ENCODE measurements at regions not wholly inside any gene's neighbourhood (a gene's known extent, or its start where the extent isn't known, plus 50 kb on each side); places are given as distances from the start of the nearest gene placed in this dataset.
"Not testable (repeated sequence)": the region's sequence is repeated elsewhere in the genome, so short reads cannot be mapped to it uniquely, and the experiment has no call there.

GRCh38 chr16:17571499-17572093, 100.8 kb upstream of the XYLT1 start:
- in situ Hi-C loops (cut with HindIII; ENCODE audit: low pct_unique_long_range_greater_than_20kb, low sequenced_read_pairs), result no loop called here
- peak; percentile 16 for DNase-seq (ENCODE audit: low read depth)

DNA sequence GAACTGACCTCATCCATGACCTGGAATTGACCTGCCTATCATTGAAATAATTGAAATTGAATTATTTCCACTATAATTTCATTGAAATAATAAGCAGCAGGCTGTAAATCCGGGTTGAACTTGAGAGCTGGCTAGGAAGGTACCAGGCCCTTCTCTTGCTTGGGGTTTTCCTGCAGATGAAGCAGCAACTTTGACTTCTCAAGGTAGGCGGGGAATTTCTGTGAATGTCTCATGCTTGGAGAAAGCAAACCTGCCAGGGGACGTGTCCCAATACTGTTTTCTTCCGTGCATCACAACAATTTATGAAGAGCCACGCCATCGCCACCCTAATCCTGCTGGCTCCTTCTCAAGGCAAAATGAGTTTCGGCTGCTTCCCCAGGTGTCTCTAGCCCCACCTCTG, 97.5 kb upstream of the XYLT1 start:
- no peak for DNase-seq (ENCODE audit: low read depth)
- in situ Hi-C loops (cut with HindIII; ENCODE audit: low pct_unique_long_range_greater_than_20kb, low sequenced_read_pairs), result no loop called here

DNA sequence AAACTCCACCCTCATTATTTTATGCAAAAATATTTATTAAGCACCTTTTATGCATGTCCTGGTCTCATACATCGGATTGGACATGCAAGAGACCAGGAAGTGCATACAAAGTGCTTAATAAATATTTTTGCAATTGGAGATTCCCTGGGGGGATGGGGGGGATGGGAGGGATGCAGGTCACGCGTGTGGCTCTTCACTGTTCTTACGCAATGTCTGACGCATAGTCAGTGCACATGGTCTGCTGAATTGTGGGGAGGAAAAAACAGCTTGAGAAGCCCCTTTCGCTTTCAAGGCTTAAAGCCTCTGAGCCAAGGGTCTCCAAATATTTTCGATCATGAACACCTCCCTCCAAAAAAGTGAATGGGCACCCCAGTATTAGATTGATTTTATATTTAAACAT, 96.7 kb upstream of the XYLT1 start:
- in situ Hi-C loops (cut with HindIII; ENCODE audit: low pct_unique_long_range_greater_than_20kb, low sequenced_read_pairs), result no loop called here
- no peak for DNase-seq (ENCODE audit: low read depth)

DNA sequence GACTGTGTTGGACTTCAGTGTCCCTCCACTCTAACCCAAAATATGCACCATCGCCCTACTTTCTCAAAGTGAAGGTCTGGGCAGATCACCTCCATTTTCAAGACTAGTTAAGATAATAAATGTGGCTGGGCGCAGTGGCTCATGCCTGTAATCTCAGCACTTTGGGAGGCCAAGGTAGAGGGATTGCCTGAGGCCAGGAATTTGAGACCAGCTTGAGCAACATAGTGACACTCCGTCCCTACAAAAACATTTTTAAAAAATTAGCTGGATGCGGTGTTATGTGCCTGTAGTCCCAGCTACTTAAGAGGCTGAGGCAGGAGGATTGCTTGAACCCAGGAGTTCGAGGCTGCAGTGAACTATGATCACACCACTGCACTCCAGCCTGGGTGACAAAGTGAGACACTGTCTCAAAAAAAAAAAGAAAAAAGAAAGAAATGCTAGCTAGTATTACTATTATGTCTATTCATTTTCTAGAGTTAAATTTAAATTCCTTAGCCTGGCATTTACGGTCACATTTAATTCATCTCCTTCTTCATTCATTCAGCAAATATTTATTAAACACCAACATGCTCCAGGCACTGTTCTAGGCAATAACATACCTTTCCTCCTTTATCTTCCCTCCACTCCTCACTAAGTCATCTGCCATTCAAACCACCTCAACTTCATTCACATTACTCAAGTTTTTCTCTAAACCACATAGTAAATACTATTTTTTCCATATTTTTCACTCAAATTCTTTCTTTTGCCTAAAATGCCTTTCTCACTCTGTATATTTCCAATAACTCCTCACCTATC, 96.1 kb upstream of the XYLT1 start:
- in situ Hi-C loops (cut with HindIII; ENCODE audit: low pct_unique_long_range_greater_than_20kb, low sequenced_read_pairs), result no loop called here
- DNase-seq (ENCODE audit: low read depth), result no peak

DNA sequence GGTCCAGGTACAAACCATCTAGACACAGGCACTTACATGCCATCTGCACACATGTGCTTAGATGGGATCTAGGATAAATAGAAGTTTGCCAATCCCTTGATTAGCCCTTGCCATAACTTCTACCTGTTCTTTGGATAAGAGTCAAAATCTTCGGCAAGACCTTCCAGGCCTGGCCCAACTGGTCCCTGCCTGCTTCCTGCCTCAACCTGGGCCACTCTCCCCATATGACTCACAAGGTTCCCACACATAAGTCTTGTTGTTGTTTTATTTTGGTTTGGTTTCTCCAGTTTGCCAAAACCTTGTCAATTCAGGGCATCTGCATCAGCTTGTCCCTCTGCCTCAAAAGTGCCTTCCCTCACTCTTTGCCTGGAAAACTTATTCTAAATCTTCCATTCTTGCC, 95.3 kb upstream of the XYLT1 start:
- no peak for DNase-seq (ENCODE audit: low read depth)
- in situ Hi-C loops (cut with HindIII; ENCODE audit: low pct_unique_long_range_greater_than_20kb, low sequenced_read_pairs), result no loop called here

DNA sequence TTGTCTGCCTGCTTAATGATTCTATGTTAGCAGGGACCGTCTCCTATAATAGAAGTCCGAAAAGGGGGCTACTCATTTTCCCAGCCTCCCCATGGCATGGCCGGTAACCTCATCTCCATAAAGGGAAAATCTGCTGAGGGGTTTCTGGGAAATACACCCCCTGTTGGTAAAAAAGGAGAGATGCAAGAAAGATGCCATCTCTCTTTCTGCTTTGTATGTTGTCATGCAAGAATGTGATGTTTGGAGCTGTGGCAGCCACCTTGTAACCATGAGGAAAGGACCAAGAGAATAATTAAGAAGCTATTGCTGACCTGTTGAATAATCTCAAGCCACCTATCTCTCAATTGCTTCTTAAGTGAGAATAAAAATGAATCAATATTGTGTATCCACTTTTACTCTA, 94.8 kb upstream of the XYLT1 start:
- no peak for DNase-seq (ENCODE audit: low read depth)
- in situ Hi-C loops (cut with HindIII; ENCODE audit: low pct_unique_long_range_greater_than_20kb, low sequenced_read_pairs), result no loop called here

DNA sequence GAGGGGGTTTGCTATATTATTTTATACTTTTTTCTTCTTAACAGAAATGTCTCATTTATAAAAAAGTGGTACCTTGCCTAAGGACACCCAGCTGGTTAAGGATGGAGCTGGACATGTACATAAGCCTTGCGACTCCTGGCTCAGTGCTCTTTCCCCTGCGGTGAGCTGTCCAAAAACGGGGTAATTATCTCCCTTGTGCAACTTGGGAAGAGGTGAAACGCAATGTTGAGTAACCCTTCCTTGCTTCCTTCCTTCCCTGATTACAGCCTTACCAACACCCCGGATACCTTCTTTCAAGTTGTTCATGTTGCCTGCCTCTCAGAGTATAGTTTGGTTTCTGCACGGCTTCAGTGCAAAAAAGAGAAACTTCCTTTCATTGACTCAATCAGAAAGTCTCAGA, 94.1 kb upstream of the XYLT1 start:
- in situ Hi-C loops (cut with HindIII; ENCODE audit: low pct_unique_long_range_greater_than_20kb, low sequenced_read_pairs), result no loop called here
- no peak for DNase-seq (ENCODE audit: low read depth)

DNA sequence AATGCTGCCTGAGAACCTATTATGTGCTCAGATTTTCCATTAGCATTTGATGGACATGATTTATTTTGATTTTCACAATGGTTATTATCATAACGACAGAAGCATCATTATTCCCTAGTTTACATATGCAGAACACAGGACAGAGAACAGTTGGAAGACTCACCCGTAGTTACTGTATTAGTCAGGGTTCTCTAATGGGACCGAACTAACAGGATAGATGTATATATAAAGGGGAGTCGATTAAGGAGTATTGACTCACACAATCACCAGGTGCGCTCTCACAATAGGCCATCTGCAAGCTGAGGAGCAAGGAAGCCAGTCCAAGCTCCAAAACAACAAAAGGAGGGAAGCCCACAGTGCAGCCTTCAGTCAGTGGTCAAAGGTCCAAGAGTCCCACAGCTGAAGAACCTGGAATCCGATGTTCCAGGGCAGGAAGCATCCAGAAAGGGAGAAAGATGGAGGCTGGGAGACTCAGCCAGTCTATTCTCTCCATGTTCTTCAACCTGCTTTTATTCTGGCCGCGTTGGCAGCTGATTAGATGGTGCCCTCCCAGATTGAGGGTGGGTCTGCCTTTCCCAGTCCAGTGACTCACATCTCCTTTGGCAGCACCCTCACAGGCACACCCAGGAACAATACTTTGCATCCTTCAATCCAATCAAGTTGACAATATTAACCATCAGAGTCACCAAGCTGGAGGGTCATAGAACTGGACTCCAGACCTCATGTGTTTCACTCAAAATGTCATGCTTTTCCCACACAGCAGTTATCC, 92.7 kb upstream of the XYLT1 start:
- no peak for DNase-seq (ENCODE audit: low read depth)
- in situ Hi-C loops (cut with HindIII; ENCODE audit: low pct_unique_long_range_greater_than_20kb, low sequenced_read_pairs), result no loop called here

- no peak for DNase-seq (ENCODE audit: low read depth)
- in situ Hi-C loops (cut with HindIII; ENCODE audit: low pct_unique_long_range_greater_than_20kb, low sequenced_read_pairs), result no loop called here
Observed at GRCh38 chr16:17561056-17561455, 90.3 kb upstream of the XYLT1 start.

GRCh38 chr16:17560548-17560947, 89.8 kb upstream of the XYLT1 start:
- no peak for DNase-seq (ENCODE audit: low read depth)
- in situ Hi-C loops (cut with HindIII; ENCODE audit: low pct_unique_long_range_greater_than_20kb, low sequenced_read_pairs), result no loop called here

DNA sequence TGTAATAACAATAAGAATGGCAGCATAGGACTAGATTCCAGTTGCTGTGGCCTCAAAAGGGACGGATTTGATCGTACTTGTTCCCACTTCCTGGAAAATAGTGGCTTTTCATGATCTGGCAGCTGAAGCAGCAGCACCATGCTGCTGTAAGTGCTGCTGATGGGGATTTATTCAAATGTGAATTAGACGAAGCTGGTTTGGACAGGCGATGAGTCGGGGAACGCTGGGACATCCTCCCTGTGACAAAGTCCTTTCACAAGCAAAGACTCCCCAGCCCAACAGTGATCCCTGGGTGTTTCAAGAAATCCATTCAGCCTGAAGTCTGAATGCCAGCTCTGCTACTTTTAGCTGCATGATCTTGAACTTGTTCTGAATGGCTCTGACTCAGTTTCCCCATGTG, 88.6 kb upstream of the XYLT1 start:
- no peak for DNase-seq (ENCODE audit: low read depth)
- in situ Hi-C loops (cut with HindIII; ENCODE audit: low pct_unique_long_range_greater_than_20kb, low sequenced_read_pairs), result no loop called here

GRCh38 chr16:17557949-17558348, 87.2 kb upstream of the XYLT1 start:
- in situ Hi-C loops (cut with HindIII; ENCODE audit: low pct_unique_long_range_greater_than_20kb, low sequenced_read_pairs), result no loop called here
- no peak for DNase-seq (ENCODE audit: low read depth)

- in situ Hi-C loops (cut with HindIII; ENCODE audit: low pct_unique_long_range_greater_than_20kb, low sequenced_read_pairs), result no loop called here
- DNase-seq (ENCODE audit: low read depth), result no peak
Observed at GRCh38 chr16:17557480-17557879, 86.7 kb upstream of the XYLT1 start.

GRCh38 chr16:17556276-17557052, 85.7 kb upstream of the XYLT1 start:
- in situ Hi-C loops (cut with HindIII; ENCODE audit: low pct_unique_long_range_greater_than_20kb, low sequenced_read_pairs), result no loop called here

GRCh38 chr16:17555176-17555575, 84.4 kb upstream of the XYLT1 start:
- DNase-seq (ENCODE audit: low read depth), result peak; percentile 5
- in situ Hi-C loops (cut with HindIII; ENCODE audit: low pct_unique_long_range_greater_than_20kb, low sequenced_read_pairs), result no loop called here

More at GRCh38 chr16:17556276-17557052, 85.7 kb upstream of the XYLT1 start:
- DNase-seq (ENCODE audit: low read depth), result peak; percentile 17

DNA sequence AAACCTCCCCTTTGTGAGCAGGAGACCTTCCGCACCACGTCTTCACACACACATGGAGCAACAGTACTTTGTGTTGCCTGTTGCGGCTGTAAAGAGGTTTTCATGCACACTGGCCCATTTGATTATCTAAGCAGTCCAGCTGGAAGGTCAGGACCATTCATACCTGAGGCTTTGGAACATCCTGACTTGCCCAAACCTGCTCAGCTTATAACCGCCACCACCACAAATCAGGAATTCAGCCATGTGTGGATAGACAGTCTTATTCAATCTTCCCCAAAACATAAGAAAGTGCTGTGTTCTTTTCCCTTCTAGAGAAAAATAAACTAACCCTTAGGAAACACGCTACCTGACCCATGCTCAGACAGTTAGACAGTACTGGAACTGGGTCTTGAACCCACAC, 81.6 kb upstream of the XYLT1 start:
- no peak for DNase-seq (ENCODE audit: low read depth)
- in situ Hi-C loops (cut with HindIII; ENCODE audit: low pct_unique_long_range_greater_than_20kb, low sequenced_read_pairs), result no loop called here

DNA sequence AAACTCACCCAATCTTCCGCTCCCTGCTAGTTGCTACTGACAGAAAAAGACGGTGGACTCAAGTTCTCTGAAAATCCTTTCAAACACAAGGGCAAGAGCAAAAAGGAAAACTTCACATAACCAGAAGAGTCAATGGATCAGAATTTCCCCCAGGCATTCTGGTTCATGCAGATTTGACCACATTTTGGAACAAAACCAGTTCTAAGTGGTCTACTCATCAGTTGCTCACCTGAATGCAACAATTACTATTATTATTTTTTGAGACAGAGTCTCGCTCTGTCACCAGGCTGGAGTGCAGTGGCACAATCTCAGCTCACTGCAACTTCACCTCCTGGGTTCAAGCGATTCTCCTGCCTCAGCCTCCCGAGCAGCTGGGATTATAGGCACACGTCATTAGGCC, 80.9 kb upstream of the XYLT1 start:
- DNase-seq (ENCODE audit: low read depth); in situ Hi-C loops (cut with HindIII; ENCODE audit: low pct_unique_long_range_greater_than_20kb, low sequenced_read_pairs): not testable (repeated sequence)

- no peak for DNase-seq (ENCODE audit: low read depth)
- in situ Hi-C loops (cut with HindIII; ENCODE audit: low pct_unique_long_range_greater_than_20kb, low sequenced_read_pairs), result no loop called here
Observed at GRCh38 chr16:17548825-17549224, 78.1 kb upstream of the XYLT1 start.

DNA sequence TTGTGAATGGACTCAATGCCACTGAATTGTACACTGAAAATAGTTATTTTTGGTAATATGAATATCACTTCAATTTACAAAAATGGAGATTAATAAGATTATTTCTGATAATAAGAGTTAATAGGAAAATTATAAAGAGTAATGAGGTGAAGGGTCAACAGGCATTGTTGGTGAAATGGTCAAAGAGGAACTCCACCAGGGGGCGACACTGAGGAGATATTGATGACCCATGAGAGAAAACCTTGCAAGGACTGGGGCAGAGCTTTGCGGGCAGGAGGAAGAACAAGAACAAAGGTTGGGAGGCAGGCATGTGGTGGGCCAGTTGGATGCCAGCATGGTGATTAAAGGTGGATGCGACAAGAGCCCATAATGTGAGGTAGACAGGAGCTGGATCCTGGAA, 74.0 kb upstream of the XYLT1 start:
- in situ Hi-C loops (cut with HindIII; ENCODE audit: low pct_unique_long_range_greater_than_20kb, low sequenced_read_pairs), result no loop called here

More for the DNA sequence above, 74.0 kb upstream of the XYLT1 start:
- DNase-seq (ENCODE audit: low read depth), result no peak

All from Caki2 (cell line).